ENCODE measurements at regions not wholly inside any gene's neighbourhood (a gene's known extent, or its start where the extent isn't known, plus 50 kb on each side); places are given as distances from the start of the nearest gene placed in this dataset.
"Not testable (repeated sequence)": the region's sequence is repeated elsewhere in the genome, so short reads cannot be mapped to it uniquely, and the experiment has no call there.

GRCh38 chr6:135605278-135605790, 107.8 kb upstream of the AHI1 start:
- DNase-seq (ENCODE audit: low spot score): no peak

- no peak for DNase-seq (ENCODE audit: low spot score)
These were observed 108.9 kb upstream of the AHI1 start for GRCh38 chr6:135606392-135606791.

GRCh38 chr6:135608031-135608430, 110.5 kb upstream of the AHI1 start:
- DNase-seq (ENCODE audit: low spot score): no peak

- DNase-seq (ENCODE audit: low spot score): not testable (repeated sequence)
These were observed 112.7 kb upstream of the AHI1 start for GRCh38 chr6:135610192-135610591.

GRCh38 chr6:135616655-135617054, 119.1 kb upstream of the AHI1 start:
- no peak for DNase-seq (ENCODE audit: low spot score)

- no peak for DNase-seq (ENCODE audit: low spot score)
These were observed 119.7 kb upstream of the AHI1 start for GRCh38 chr6:135617222-135617621.

- DNase-seq (ENCODE audit: low spot score): no peak
These were observed 124.5 kb upstream of the AHI1 start for GRCh38 chr6:135622081-135622480.

GRCh38 chr6:135623979-135624378, 126.4 kb upstream of the AHI1 start:
- no peak for DNase-seq (ENCODE audit: low spot score)

GRCh38 chr6:135624402-135625295, 127.1 kb upstream of the AHI1 start:
- no peak for DNase-seq (ENCODE audit: low spot score)

- DNase-seq (ENCODE audit: low spot score): not testable (repeated sequence)
These were observed 128.5 kb upstream of the AHI1 start for GRCh38 chr6:135626001-135626400.

GRCh38 chr6:135627092-135627715, 129.7 kb upstream of the AHI1 start:
- no peak for DNase-seq (ENCODE audit: low spot score)

- peak; percentile 6 for DNase-seq (ENCODE audit: low spot score)
These were observed 133.3 kb upstream of the AHI1 start for GRCh38 chr6:135630789-135631376.

- DNase-seq (ENCODE audit: low spot score): peak; percentile 21
These were observed 134.3 kb upstream of the AHI1 start for GRCh38 chr6:135631821-135632220.

GRCh38 chr6:135633573-135633972, 136.0 kb upstream of the AHI1 start:
- no peak for DNase-seq (ENCODE audit: low spot score)

GRCh38 chr6:135637701-135638100, 140.2 kb upstream of the AHI1 start:
- no peak for DNase-seq (ENCODE audit: low spot score)

GRCh38 chr6:135638108-135638507, 140.6 kb upstream of the AHI1 start:
- DNase-seq (ENCODE audit: low spot score): no peak

- DNase-seq (ENCODE audit: low spot score): no peak
These were observed 142.5 kb upstream of the AHI1 start for GRCh38 chr6:135640048-135640447.

GRCh38 chr6:135640449-135641111, 143.0 kb upstream of the AHI1 start:
- DNase-seq (ENCODE audit: low spot score): no peak

- no peak for DNase-seq (ENCODE audit: low spot score)
These were observed 145.4 kb upstream of the AHI1 start for GRCh38 chr6:135642912-135643311.

- DNase-seq (ENCODE audit: low spot score): no peak
These were observed 146.9 kb upstream of the AHI1 start for GRCh38 chr6:135644394-135644793.

GRCh38 chr6:135647521-135647920, 150.0 kb upstream of the AHI1 start:
- no peak for DNase-seq (ENCODE audit: low spot score)

All from Ammon's horn (tissue), 1 donor.